HG03575 (cell line): ENCODE measurements at regions not wholly inside any gene's neighbourhood (a gene's known extent, or its start where the extent isn't known, plus 50 kb on each side); places are given as distances from the start of the nearest gene placed in this dataset.
"Not testable (repeated sequence)": the region's sequence is repeated elsewhere in the genome, so short reads cannot be mapped to it uniquely, and the experiment has no call there.

Experiments
- ATAC-seq: cut with Tn5 transposase; IDR thresholded peaks from one replicate; pipeline ENCODE4 v1.9.1; 2021; ENCODE audit not compliant: unreplicated experiment, insufficient number of reproducible peaks, low FRiP score; ENCODE audit errors: extremely low read depth

- no peak for ATAC-seq
These were observed 50.2 kb upstream of the HIVEP1 start for GRCh38 chr6:11961923-11962322.

GRCh38 chr6:11960909-11961779 lies 51.0 kb upstream of the HIVEP1 start:
- ATAC-seq = no peak

GRCh38 chr6:11956781-11957180 lies 55.3 kb upstream of the HIVEP1 start:
- ATAC-seq = no peak

GRCh38 chr6:11953641-11954040 lies 58.5 kb upstream of the HIVEP1 start:
- no peak for ATAC-seq

GRCh38 chr6:11952316-11952715 lies 59.8 kb upstream of the HIVEP1 start:
- ATAC-seq = no peak

- no peak for ATAC-seq
These were observed 60.2 kb upstream of the HIVEP1 start for GRCh38 chr6:11951868-11952267.

GRCh38 chr6:11950109-11950508 lies 62.0 kb upstream of the HIVEP1 start:
- ATAC-seq = no peak

- ATAC-seq = no peak
These were observed 64.5 kb upstream of the HIVEP1 start for GRCh38 chr6:11947575-11947974.

- no peak for ATAC-seq
These were observed 65.0 kb upstream of the HIVEP1 start for GRCh38 chr6:11947063-11947462.

GRCh38 chr6:11944111-11944510 lies 68.0 kb upstream of the HIVEP1 start:
- ATAC-seq = no peak

- ATAC-seq = no peak
These were observed 69.1 kb upstream of the HIVEP1 start for GRCh38 chr6:11943060-11943459.

GRCh38 chr6:11942185-11942864 lies 69.8 kb upstream of the HIVEP1 start:
- no peak for ATAC-seq

GRCh38 chr6:11940532-11941166 lies 71.5 kb upstream of the HIVEP1 start:
- ATAC-seq = not testable (repeated sequence)

- no peak for ATAC-seq
These were observed 73.7 kb upstream of the HIVEP1 start for GRCh38 chr6:11938285-11938890.

GRCh38 chr6:11934638-11935037 lies 77.5 kb upstream of the HIVEP1 start:
- no peak for ATAC-seq

GRCh38 chr6:11932892-11933291 lies 79.2 kb upstream of the HIVEP1 start:
- not testable (repeated sequence) for ATAC-seq

- ATAC-seq = no peak
These were observed 80.6 kb upstream of the HIVEP1 start for GRCh38 chr6:11931296-11932035.

GRCh38 chr6:11930834-11931233 lies 81.3 kb upstream of the HIVEP1 start:
- ATAC-seq = not testable (repeated sequence)

- no peak for ATAC-seq
These were observed 81.9 kb upstream of the HIVEP1 start for GRCh38 chr6:11930240-11930639.
